Neuronal stem cell (in vitro differentiated cells): ENCODE measurements at regions not wholly inside any gene's neighbourhood (a gene's known extent, or its start where the extent isn't known, plus 50 kb on each side); places are given as distances from the start of the nearest gene placed in this dataset.

ENCODE experiments used
- DNase-seq: peaks from one replicate; pipeline ENCODE4 v3.0.0-alpha.2; 2013; ENCODE audit warnings: low spot score
- H2AFZ ChIP-seq: one replicate; pipeline ENCODE4 v1.6.1; 2013; ENCODE audit warnings: mild to moderate bottlenecking, low read length, inconsistent platforms
- H2AK5ac ChIP-seq: 2 replicates; pipeline ENCODE4 v1.6.1; 2013; ENCODE audit warnings: low read depth, mild to moderate bottlenecking, inconsistent platforms, low read length, moderate library complexity, mixed read lengths
- H2BK120ac ChIP-seq: 2 replicates; pipeline ENCODE4 v1.6.1; 2013; ENCODE audit warnings: low read depth, mild to moderate bottlenecking, inconsistent platforms, low read length, moderate library complexity, mixed read lengths
- H2BK12ac ChIP-seq: one replicate; pipeline ENCODE4 v1.6.1; 2013; ENCODE audit warnings: low read length, inconsistent platforms
- H2BK15ac ChIP-seq: 2 replicates; pipeline ENCODE4 v1.6.1; 2013; ENCODE audit warnings: mild to moderate bottlenecking, low read length, inconsistent platforms, mixed read lengths
- H2BK5ac ChIP-seq: one replicate; pipeline ENCODE4 v1.6.1; 2013; ENCODE audit warnings: inconsistent platforms, mild to moderate bottlenecking, low read length, moderate library complexity
- H3K14ac ChIP-seq: one replicate; pipeline ENCODE4 v1.6.1; 2013; ENCODE audit warnings: low read length, inconsistent platforms
- H3K18ac ChIP-seq: 2 replicates; pipeline ENCODE4 v1.6.1; 2013; ENCODE audit warnings: low read length, inconsistent platforms
- H3K23ac ChIP-seq: 2 replicates; pipeline ENCODE4 v1.6.1; 2013; ENCODE audit warnings: low read depth, mild to moderate bottlenecking, mixed read lengths, low read length, inconsistent platforms; ENCODE audit not compliant: poor library complexity
- H3K27ac ChIP-seq: replicated peaks from 3 replicates; pipeline ENCODE4 v1.5.1; 2013; ENCODE audit warnings: low read length, inconsistent platforms
- H3K27me3 ChIP-seq, 3 experiments: 2 replicates each; pipeline ENCODE4 v1.6.1; 2013; ENCODE audit warnings: low read length in 3 of 3, mild to moderate bottlenecking in 2 of 3, inconsistent platforms in 1 of 3, low read depth in 1 of 3, mixed read lengths in 1 of 3, moderate library complexity in 1 of 3; ENCODE audit not compliant: control insufficient read depth in 3 of 3, insufficient read depth in 3 of 3
- H3K36me3 ChIP-seq, 2 donors: replicated peaks in 1 of 2; 2 replicates each; pipeline ENCODE4 v1.6.1; 2013; ENCODE audit warnings: low read length in 2 of 2; ENCODE audit not compliant: control insufficient read depth in 2 of 2, insufficient read depth in 2 of 2
- H3K4ac ChIP-seq: 2 replicates; pipeline ENCODE4 v1.6.1; 2013; ENCODE audit warnings: inconsistent platforms, mild to moderate bottlenecking, low read length, moderate library complexity
- H3K4me1 ChIP-seq, 2 donors: 1 replicate in 1 of 2; 2 replicates in 1 of 2; pipeline ENCODE4 v1.6.1; 2013; ENCODE audit warnings: low read length in 2 of 2, low read depth in 1 of 2; ENCODE audit not compliant: control insufficient read depth in 2 of 2, insufficient read depth in 1 of 2
- H3K4me2 ChIP-seq: one replicate; pipeline ENCODE4 v1.6.1; 2013; ENCODE audit warnings: mild to moderate bottlenecking, low read length, inconsistent platforms; ENCODE audit not compliant: insufficient read depth, poor library complexity, severe bottlenecking
- H3K4me3 ChIP-seq, 2 donors: 2 replicates each; pipeline ENCODE4 v1.5.1; 2013; ENCODE audit warnings: low read length in 2 of 2, mild to moderate bottlenecking in 2 of 2, inconsistent platforms in 1 of 2, moderate library complexity in 1 of 2
- H3K79me1 ChIP-seq: one replicate; pipeline ENCODE4 v1.6.1; 2013; ENCODE audit warnings: low read depth, mild to moderate bottlenecking, inconsistent platforms, low read length, moderate library complexity
- H3K9ac ChIP-seq: one replicate; pipeline ENCODE4 v1.6.1; 2013; ENCODE audit warnings: mild to moderate bottlenecking, low read depth, low read length, inconsistent platforms; ENCODE audit not compliant: poor library complexity
- H3K9me3 ChIP-seq, 2 donors: replicated peaks in 1 of 2; 2 replicates each; pipeline versions ENCODE3 to v1.6.1; 2013; ENCODE audit warnings: low read length in 2 of 2, mild to moderate bottlenecking in 2 of 2, inconsistent platforms in 1 of 2, low read depth in 1 of 2, mixed read lengths in 1 of 2, moderate library complexity in 1 of 2; ENCODE audit not compliant: control insufficient read depth in 2 of 2, insufficient read depth in 1 of 2
- H4K8ac ChIP-seq: one replicate; pipeline ENCODE4 v1.6.1; 2013; ENCODE audit warnings: low read depth, mild to moderate bottlenecking, inconsistent platforms, low read length, moderate library complexity
- H4K91ac ChIP-seq: one replicate; pipeline ENCODE4 v1.6.1; 2013; ENCODE audit warnings: low read length, low read depth, mild to moderate bottlenecking, inconsistent platforms; ENCODE audit not compliant: poor library complexity
- WGBS, 2 donors: extraction: QIAGEN DNeasy Blood & Tissue Kit; methylation state at CpG; one replicate each; pipeline ENCODE4 v1.1.7; 2013; ENCODE audit warnings: missing lambda C conversion rate in 2 of 2, mixed read lengths in 1 of 2; ENCODE audit not compliant: insufficient read length in 2 of 2, insufficient replicate concordance in 1 of 2; ENCODE audit errors: extremely low coverage in 2 of 2; 5-methylcytosine and 5-hydroxymethylcytosine counted together

GRCh38 chr13:76829572-76830327, 56.5 kb downstream of the KCTD12 start:
- no peak overlapping the region for H2AK5ac ChIP-seq
- WGBS, 2 donors = no CpG with 5 or more reads among the region's 9 CpGs
- H4K91ac ChIP-seq = no peak overlapping the region

GRCh38 chr13:76828316-76828741, 57.9 kb downstream of the KCTD12 start:
- no peak overlapping the region for H2BK15ac ChIP-seq

More at GRCh38 chr13:76829572-76830327, 56.5 kb downstream of the KCTD12 start:
- H3K27ac ChIP-seq = no peak overlapping the region
- H3K27me3 ChIP-seq = no peaks in the 10 kb centered on the region
- no peak overlapping the region for H3K4me2 ChIP-seq
- no peaks in the 10 kb centered on the region for H3K36me3 ChIP-seq
- no peaks in the 10 kb centered on the region for H3K4me1 ChIP-seq
- H4K8ac ChIP-seq = no peak overlapping the region
- H2BK15ac ChIP-seq = no peak overlapping the region
- H3K23ac ChIP-seq = no peak overlapping the region
- no peak overlapping the region for H3K14ac ChIP-seq
- H3K4me3 ChIP-seq = no peak overlapping the region
- H3K4ac ChIP-seq = no peak overlapping the region
- no peak overlapping the region for H2BK12ac ChIP-seq
- H2AFZ ChIP-seq = peak overlapping the region; percentile 11
- H3K9ac ChIP-seq = no peak overlapping the region
- H3K18ac ChIP-seq = no peak overlapping the region
- H2BK120ac ChIP-seq = no peak overlapping the region
- no peaks in the 10 kb centered on the region for H3K79me1 ChIP-seq
- H2BK5ac ChIP-seq = no peak overlapping the region
- DNase-seq = no peak
- H3K9me3 ChIP-seq = no peaks in the 10 kb centered on the region

DNA sequence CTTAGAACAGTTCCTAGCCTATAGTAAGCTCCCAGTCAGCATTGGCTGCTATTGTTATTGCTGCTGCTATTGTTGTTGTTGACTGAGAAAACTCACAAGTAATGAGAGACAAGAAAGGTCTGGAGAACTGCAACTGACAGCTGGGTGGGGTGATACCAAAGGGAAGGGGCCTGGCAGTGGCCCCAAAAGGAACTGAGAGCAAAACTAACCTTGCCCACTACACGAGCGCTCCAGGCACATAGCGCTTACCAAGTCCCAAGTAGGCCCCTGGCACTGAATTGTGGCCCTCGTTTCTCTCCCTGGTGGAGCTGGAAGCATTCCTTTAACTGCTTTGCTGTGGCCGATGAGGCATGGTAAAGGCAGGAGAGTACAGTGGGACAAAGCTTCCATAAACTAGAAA, 59.7 kb downstream of the KCTD12 start:
- H2AFZ ChIP-seq = no peak overlapping the region
- H3K36me3 ChIP-seq = no peaks in the 10 kb centered on the region
- H3K27ac ChIP-seq = no peak overlapping the region
- no peaks in the 10 kb centered on the region for H3K27me3 ChIP-seq
- no peak overlapping the region for H4K8ac ChIP-seq
- H2BK15ac ChIP-seq = no peak overlapping the region
- WGBS, 2 donors = no CpG with 5 or more reads among the region's 5 CpGs
- H3K14ac ChIP-seq = no peak overlapping the region
- no peak overlapping the region for H2BK12ac ChIP-seq
- H3K79me1 ChIP-seq = no peaks in the 10 kb centered on the region
- H2BK120ac ChIP-seq = no peak overlapping the region
- H3K9ac ChIP-seq = no peak overlapping the region
- H3K4me1 ChIP-seq = peaks cover 0 to 2% of the 10 kb centered on the region in 2 donors
- H2BK5ac ChIP-seq = no peak overlapping the region
- DNase-seq = no peak
- H3K23ac ChIP-seq = no peak overlapping the region
- H3K4me3 ChIP-seq = no peak overlapping the region
- H3K9me3 ChIP-seq = no peaks in the 10 kb centered on the region
- no peak overlapping the region for H3K4me2 ChIP-seq
- no peak overlapping the region for H3K4ac ChIP-seq
- H3K18ac ChIP-seq = peak overlapping the region; percentile 59
- no peak overlapping the region for H4K91ac ChIP-seq
- no peak overlapping the region for H2AK5ac ChIP-seq

More at GRCh38 chr13:76828316-76828741, 57.9 kb downstream of the KCTD12 start:
- Histone ChIP-seq H2AFZ (no peak overlapping the region), H2BK5ac (no peak overlapping the region), H3K4ac (no peak overlapping the region), H3K27me3 (no peaks in the 10 kb centered on the region), H2BK12ac (no peak overlapping the region), H4K91ac (no peak overlapping the region), H3K9me3 (no peaks in the 10 kb centered on the region), H3K4me2 (no peak overlapping the region), H3K36me3 (no peaks in the 10 kb centered on the region), H4K8ac (no peak overlapping the region), H3K18ac (no peak overlapping the region), H2AK5ac (no peak overlapping the region), H2BK120ac (no peak overlapping the region), H3K4me1 (peaks cover 0 to 2% of the 10 kb centered on the region in 2 donors), H3K27ac (no peak overlapping the region), H3K4me3 (no peak overlapping the region), H3K9ac (no peak overlapping the region), H3K23ac (no peak overlapping the region), H3K14ac (no peak overlapping the region), H3K79me1 (no peaks in the 10 kb centered on the region)
- no peak for DNase-seq
- no CpG with 5 or more reads among the region's 3 CpGs for WGBS, 2 donors

GRCh38 chr13:76825430-76825829, 60.8 kb downstream of the KCTD12 start:
- H3K27me3 ChIP-seq = no peaks in the 10 kb centered on the region
- WGBS, 2 donors = no CpG with 5 or more reads among the region's 1 CpG
- no peak for DNase-seq
- H2BK15ac ChIP-seq = no peak overlapping the region
- H2AK5ac ChIP-seq = no peak overlapping the region
- no peak overlapping the region for H3K4ac ChIP-seq
- no peak overlapping the region for H2AFZ ChIP-seq
- peaks cover 0 to 2% of the 10 kb centered on the region in 2 donors for H3K4me1 ChIP-seq
- H4K91ac ChIP-seq = no peak overlapping the region
- no peak overlapping the region for H3K9ac ChIP-seq
- H3K14ac ChIP-seq = no peak overlapping the region
- no peak overlapping the region for H3K4me2 ChIP-seq
- H3K9me3 ChIP-seq = no peaks in the 10 kb centered on the region
- no peak overlapping the region for H2BK120ac ChIP-seq
- H3K27ac ChIP-seq = no peak overlapping the region
- no peak overlapping the region for H2BK5ac ChIP-seq
- no peak overlapping the region for H3K23ac ChIP-seq
- no peaks in the 10 kb centered on the region for H3K79me1 ChIP-seq
- no peaks in the 10 kb centered on the region for H3K36me3 ChIP-seq
- no peak overlapping the region for H3K18ac ChIP-seq
- H2BK12ac ChIP-seq = no peak overlapping the region
- H3K4me3 ChIP-seq = no peak overlapping the region
- H4K8ac ChIP-seq = no peak overlapping the region
